Medulla oblongata (tissue), 1 donor: ENCODE measurements at regions not wholly inside any gene's neighbourhood (a gene's known extent, or its start where the extent isn't known, plus 50 kb on each side); places are given as distances from the start of the nearest gene placed in this dataset.
"Not testable (repeated sequence)": the region's sequence is repeated elsewhere in the genome, so short reads cannot be mapped to it uniquely, and the experiment has no call there.

ENCODE experiments used
- DNase-seq: peaks from one replicate; pipeline ENCODE4 v3.0.0-alpha.2; 2015; ENCODE audit errors: extremely low spot score

- DNase-seq: no peak
Measured at GRCh38 chr11:106278391-106278790, 200.9 kb downstream of the AASDHPPT start.

- no peak for DNase-seq
Measured at GRCh38 chr11:106280036-106280435, 202.6 kb downstream of the AASDHPPT start.

- no peak for DNase-seq
Measured at GRCh38 chr11:106281455-106282173, 204.2 kb downstream of the AASDHPPT start.

- DNase-seq: no peak
Measured at GRCh38 chr11:106286881-106287504, 209.5 kb downstream of the AASDHPPT start.

- no peak for DNase-seq
Measured at GRCh38 chr11:106288057-106288456, 210.6 kb downstream of the AASDHPPT start.

- DNase-seq: no peak
Measured at GRCh38 chr11:106288822-106289387, 211.4 kb downstream of the AASDHPPT start.

GRCh38 chr11:106292526-106292925, 215.1 kb downstream of the AASDHPPT start:
- no peak for DNase-seq

- DNase-seq: no peak
Measured at GRCh38 chr11:106295974-106296373, 218.5 kb downstream of the AASDHPPT start.

- DNase-seq: no peak
Measured at GRCh38 chr11:106302416-106302815, 225.0 kb downstream of the AASDHPPT start.

GRCh38 chr11:106304274-106304673, 226.8 kb downstream of the AASDHPPT start:
- no peak for DNase-seq

- DNase-seq: no peak
Measured at GRCh38 chr11:106305458-106305857, 228.0 kb downstream of the AASDHPPT start.

- DNase-seq: no peak
Measured at GRCh38 chr11:106306942-106307341, 229.5 kb downstream of the AASDHPPT start.

- DNase-seq: no peak
Measured at GRCh38 chr11:106309070-106309684, 231.7 kb downstream of the AASDHPPT start.

GRCh38 chr11:106311531-106312230, 234.2 kb downstream of the AASDHPPT start:
- DNase-seq: no peak

- DNase-seq: not testable (repeated sequence)
Measured at GRCh38 chr11:106317208-106317773, 239.8 kb downstream of the AASDHPPT start.

GRCh38 chr11:106321601-106322000, 244.1 kb downstream of the AASDHPPT start:
- DNase-seq: no peak

- DNase-seq: no peak
Measured at GRCh38 chr11:106322106-106322505, 244.6 kb downstream of the AASDHPPT start.

- no peak for DNase-seq
Measured at GRCh38 chr11:106326087-106326486, 248.6 kb downstream of the AASDHPPT start.

- DNase-seq: no peak
Measured at GRCh38 chr11:106327134-106327533, 249.7 kb downstream of the AASDHPPT start.

- no peak for DNase-seq
Measured at GRCh38 chr11:106327637-106328036, 250.2 kb downstream of the AASDHPPT start.

GRCh38 chr11:106329273-106330018, 252.0 kb downstream of the AASDHPPT start:
- DNase-seq: no peak
